H1 (cell line): ENCODE measurements at regions not wholly inside any gene's neighbourhood (a gene's known extent, or its start where the extent isn't known, plus 50 kb on each side); places are given as distances from the start of the nearest gene placed in this dataset.

Experiments
- CTCF ChIA-PET: fragments of 300-600 bp; sonication (Branson Sonifier 250); formaldehyde crosslinking; loops from one replicate; lab custom pipeline; 2021; ENCODE audit not compliant: partially characterized antibody; lab: Charles Lee
- POLR2A ChIA-PET: fragments of 300-600 bp; sonication (Branson Sonifier 250); formaldehyde crosslinking; loops from one replicate; lab custom pipeline; 2021; ENCODE audit warnings: inconsistent platforms; ENCODE audit not compliant: partially characterized antibody; lab: Charles Lee
- DNase-seq, 2 experiments: peaks; one replicate each; pipeline versions ENCODE4 v3.0.0 to v3.0.0-alpha.2; 2010 to 2022; ENCODE audit warnings: low spot score in 2 of 2, low read depth in 1 of 2, mixed read lengths in 1 of 2
- FAIRE-seq: peaks from 2 replicates; lab custom pipeline; 2011; peaks lifted over from hg19 to GRCh38; lab: Jason Lieb, UNC
- H2AFZ ChIP-seq: 2 replicates; pipeline ENCODE4 v1.8.1; 2012; ENCODE audit warnings: low read length, inconsistent platforms
- H2AK5ac ChIP-seq: 2 replicates; pipeline ENCODE4 v1.6.1; 2013; ENCODE audit warnings: low read depth, low read length
- H2BK120ac ChIP-seq: replicated peaks from 2 replicates; pipeline ENCODE3; 2013; ENCODE audit warnings: low read depth, low read length, inconsistent platforms
- H2BK12ac ChIP-seq: 2 replicates; pipeline ENCODE4 v1.6.1; 2013; ENCODE audit warnings: low read depth, low read length
- H2BK15ac ChIP-seq: 2 replicates; pipeline ENCODE4 v1.6.1; 2013; ENCODE audit warnings: low read length
- H2BK20ac ChIP-seq: 2 replicates; pipeline ENCODE4 v1.6.1; 2013; ENCODE audit warnings: low read length
- H2BK5ac ChIP-seq: 2 replicates; pipeline ENCODE4 v1.6.1; 2013; ENCODE audit warnings: low read depth, low read length
- H3K14ac ChIP-seq: 2 replicates; pipeline ENCODE4 v1.6.1; 2013; ENCODE audit warnings: inconsistent platforms; ENCODE audit not compliant: insufficient read length
- H3K18ac ChIP-seq: 2 replicates; pipeline ENCODE4 v1.6.1; 2013; ENCODE audit warnings: low read length; ENCODE audit errors: extremely low read depth
- H3K23ac ChIP-seq: 2 replicates; pipeline ENCODE4 v1.6.1; 2013; ENCODE audit warnings: inconsistent platforms; ENCODE audit not compliant: insufficient read length
- H3K23me2 ChIP-seq: 2 replicates; pipeline ENCODE4 v1.6.1; 2013; ENCODE audit warnings: low read depth, low read length
- H3K27ac ChIP-seq: 2 replicates; pipeline ENCODE4 v1.6.1; 2011; ENCODE audit warnings: low read depth, low read length, inconsistent platforms
- H3K27me3 ChIP-seq, 4 experiments: replicated peaks in 1 of 4; 1 replicate in 1 of 4; 2 replicates in 3 of 4; pipeline versions ENCODE4 v1.6.1 to v1.8.1; 2011 to 2013; ENCODE audit warnings: low read length in 3 of 4, mild to moderate bottlenecking in 3 of 4, inconsistent platforms in 2 of 4, mixed read lengths in 2 of 4, moderate library complexity in 1 of 4; ENCODE audit not compliant: control insufficient read depth in 3 of 4, insufficient read depth in 3 of 4; ENCODE audit errors: extremely low read depth in 1 of 4
- H3K36me3 ChIP-seq, 4 experiments: 2 replicates each; pipeline versions ENCODE4 v1.6.1 to v1.8.1; 2011 to 2013; ENCODE audit warnings: mild to moderate bottlenecking in 4 of 4, low read length in 3 of 4, moderate library complexity in 2 of 4, control low read depth in 1 of 4, inconsistent platforms in 1 of 4; ENCODE audit not compliant: insufficient read depth in 4 of 4, control insufficient read depth in 2 of 4
- H3K4ac ChIP-seq: replicated peaks from 2 replicates; pipeline ENCODE3; 2013; ENCODE audit warnings: low read length, low read depth, mixed read lengths, inconsistent platforms; ENCODE audit not compliant: insufficient read length
- H3K4me1 ChIP-seq, 4 experiments: replicated peaks in 1 of 4; 1 replicate in 1 of 4; 2 replicates in 3 of 4; pipeline versions ENCODE4 v1.6.1 to v1.8.1; 2011 to 2013; ENCODE audit warnings: low read length in 3 of 4, inconsistent platforms in 2 of 4, mixed read lengths in 1 of 4; ENCODE audit not compliant: insufficient read depth in 4 of 4, control insufficient read depth in 3 of 4
- H3K4me2 ChIP-seq, 2 experiments: 2 replicates each; pipeline versions ENCODE4 v1.6.1 to v1.8.1; 2011 to 2013; ENCODE audit warnings: low read depth in 2 of 2, low read length in 2 of 2, control low read depth in 1 of 2, inconsistent platforms in 1 of 2, mild to moderate bottlenecking in 1 of 2; ENCODE audit not compliant: insufficient read depth in 1 of 2
- H3K4me3 ChIP-seq, 4 experiments: fragments of 200-600, 300-600 bp in 1 of 4; sonication (generic), shearing (Covaris generic), sonication (Bioruptor Twin) in 1 of 4; 2 replicates each; pipeline versions ENCODE4 v1.5.1 to v1.8.1; 2011 to 2016; ENCODE audit warnings: low read length in 4 of 4, low read depth in 3 of 4, control low read depth in 2 of 4, inconsistent platforms in 2 of 4, mild to moderate bottlenecking in 2 of 4, mixed read lengths in 1 of 4, moderate library complexity in 1 of 4; ENCODE audit not compliant: insufficient read depth in 2 of 4; ENCODE audit errors: extremely low read depth in 1 of 4
- H3K56ac ChIP-seq: replicated peaks from 2 replicates; pipeline ENCODE3; 2013; ENCODE audit warnings: low read depth, mild to moderate bottlenecking, mixed read lengths, low read length, inconsistent platforms; ENCODE audit not compliant: insufficient read length
- H3K79me1 ChIP-seq: 2 replicates; pipeline ENCODE4 v1.6.1; 2013; ENCODE audit warnings: low read depth, low read length, control low read depth
- H3K79me2 ChIP-seq, 2 experiments: 2 replicates each; pipeline versions ENCODE4 v1.6.1 to v1.8.1; 2012 to 2013; ENCODE audit warnings: low read length in 2 of 2, mild to moderate bottlenecking in 2 of 2, inconsistent platforms in 1 of 2; ENCODE audit not compliant: insufficient read depth in 2 of 2, control insufficient read depth in 1 of 2
- H3K9ac ChIP-seq, 4 experiments: replicated peaks in 1 of 4; 1 replicate in 1 of 4; 2 replicates in 3 of 4; pipeline versions ENCODE4 v1.6.1 to v1.8.1; 2011 to 2013; ENCODE audit warnings: low read depth in 3 of 4, low read length in 3 of 4, control low read depth in 2 of 4, mild to moderate bottlenecking in 2 of 4, moderate library complexity in 2 of 4, inconsistent platforms in 1 of 4; ENCODE audit errors: extremely low read depth in 1 of 4
- H3K9me3 ChIP-seq, 2 experiments: 2 replicates each; pipeline versions ENCODE4 v1.6.1 to v1.8.1; 2012 to 2013; ENCODE audit warnings: mild to moderate bottlenecking in 2 of 2, moderate library complexity in 2 of 2, control low read depth in 1 of 2, inconsistent platforms in 1 of 2, low read depth in 1 of 2, low read length in 1 of 2, mixed read lengths in 1 of 2; ENCODE audit not compliant: insufficient read depth in 2 of 2
- H4K20me1 ChIP-seq, 2 experiments: replicated peaks in 1 of 2; 2 replicates each; pipeline versions ENCODE3 to v1.8.1; 2011 to 2013; ENCODE audit warnings: inconsistent platforms in 2 of 2, low read length in 2 of 2, mild to moderate bottlenecking in 1 of 2; ENCODE audit not compliant: insufficient read depth in 2 of 2, control insufficient read depth in 1 of 2
- H4K5ac ChIP-seq: 2 replicates; pipeline ENCODE4 v1.6.1; 2013; ENCODE audit warnings: low read length, low read depth, mixed read lengths, inconsistent platforms; ENCODE audit not compliant: insufficient read length
- H4K8ac ChIP-seq: 2 replicates; pipeline ENCODE4 v1.8.0; 2013; ENCODE audit warnings: mild to moderate bottlenecking, moderate library complexity, low read length, inconsistent platforms; ENCODE audit not compliant: insufficient read depth; ENCODE audit errors: extremely low read depth
- H4K91ac ChIP-seq: replicated peaks from 2 replicates; pipeline ENCODE3; 2013; ENCODE audit warnings: low read length, mixed read lengths, inconsistent platforms; ENCODE audit not compliant: insufficient read length
- ASH2L ChIP-seq: fragments of 200-600, 300-600 bp; sonication (generic); IDR thresholded peaks from one replicate; pipeline ENCODE4 v1.7.1; 2017; ENCODE audit warnings: low read length
- BRCA1 ChIP-seq: IDR thresholded peaks from 2 replicates; pipeline ENCODE4 v1.6.1; 2012; ENCODE audit warnings: low read depth, low read length, improper control_type of control experiment
- FOSL1 ChIP-seq: IDR thresholded peaks from 2 replicates; pipeline ENCODE4 v1.6.1; 2011; ENCODE audit warnings: mild to moderate bottlenecking, low read depth, low read length, moderate library complexity; ENCODE audit not compliant: insufficient read depth
- KDM5A ChIP-seq: fragments of 200-600 bp; IDR thresholded peaks from 2 replicates; pipeline ENCODE4 v1.7.1; 2012; ENCODE audit warnings: mild to moderate bottlenecking, low read length, inconsistent platforms, mixed read lengths
- POU5F1 ChIP-seq: IDR thresholded peaks from 2 replicates; pipeline ENCODE4 v1.6.1; 2011; ENCODE audit warnings: low read depth, mild to moderate bottlenecking, low read length, moderate library complexity
- SP1 ChIP-seq: IDR thresholded peaks from 2 replicates; pipeline ENCODE4 v1.6.1; 2011; ENCODE audit warnings: low read depth, low read length
- SP2 ChIP-seq: IDR thresholded peaks from 2 replicates; pipeline ENCODE4 v1.6.1; 2012; ENCODE audit warnings: mild to moderate bottlenecking, low read length, inconsistent platforms
- TCF12 ChIP-seq: IDR thresholded peaks from 2 replicates; pipeline ENCODE4 v1.6.1; 2011; ENCODE audit warnings: low read depth, mild to moderate bottlenecking, low read length
- WGBS, 2 experiments: shearing (Covaris generic) in 1 of 2; methylation state at CpG; one replicate each; pipeline versions ENCODE4 v1.1.6 to v1.1.7; 2013 to 2015; ENCODE audit warnings: low lambda C conversion rate in 2 of 2, mixed read lengths in 2 of 2, inconsistent platforms in 1 of 2, low coverage in 1 of 2, missing lambda C conversion rate in 1 of 2; ENCODE audit not compliant: insufficient replicate concordance in 2 of 2, insufficient coverage in 1 of 2, insufficient read length in 1 of 2; ENCODE audit errors: extremely low coverage in 1 of 2, missing lambda C conversion rate in 1 of 2; 5-methylcytosine and 5-hydroxymethylcytosine counted together

DNA sequence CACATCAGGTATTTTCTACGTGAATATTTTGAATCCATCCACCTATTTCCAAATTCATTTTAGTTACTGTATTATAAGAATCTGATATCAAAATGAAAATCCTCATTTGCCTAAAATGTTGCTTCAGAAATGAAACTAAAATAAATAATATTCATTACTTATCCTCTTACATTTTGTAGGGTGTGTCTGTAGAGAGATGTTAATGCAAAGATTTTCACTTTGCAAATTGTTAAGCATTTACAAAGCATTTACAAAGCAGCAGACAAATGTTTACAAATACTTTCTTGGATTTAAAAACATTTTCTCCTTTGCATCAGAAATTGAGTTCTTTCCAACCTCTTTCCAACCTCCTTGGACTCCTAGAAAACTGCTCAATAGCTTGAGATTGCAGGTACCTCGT, 360.0 kb upstream of the DCN start:
- H2BK12ac ChIP-seq: no peak overlapping the region
- FAIRE-seq (no peak), DNase-seq (no peak)
- no peak overlapping the region for H3K4me3 ChIP-seq
- H3K23me2 ChIP-seq: no peaks in the 10 kb centered on the region
- H2AK5ac ChIP-seq: no peak overlapping the region
- H3K79me1 ChIP-seq: no peaks in the 10 kb centered on the region
- H3K4me2 ChIP-seq: no peak overlapping the region
- no peaks in the 10 kb centered on the region for H3K27me3 ChIP-seq
- no peaks in the 10 kb centered on the region for H3K36me3 ChIP-seq
- ChIA-PET CTCF (no interaction called here), POLR2A (no interaction called here)
- WGBS, 2 experiments: 92% methylated on average over 2 of the region's 2 CpGs; no CpG with 5 or more reads in 1 of the 2 experiments
- H3K27ac ChIP-seq: no peak overlapping the region
- H3K79me2 ChIP-seq: no peaks in the 10 kb centered on the region
- H4K20me1 ChIP-seq: no peaks in the 10 kb centered on the region
- no peak overlapping the region for H3K18ac ChIP-seq
- no peak overlapping the region for H4K8ac ChIP-seq
- H2BK15ac ChIP-seq: no peak overlapping the region
- no peak overlapping the region for H2AFZ ChIP-seq
- H3K56ac ChIP-seq: no peak overlapping the region
- H3K9ac ChIP-seq: no peak overlapping the region
- H4K5ac ChIP-seq: no peak overlapping the region
- H3K23ac ChIP-seq: no peak overlapping the region
- H2BK5ac ChIP-seq: no peak overlapping the region
- TF ChIP-seq TCF12: no peak
- TF ChIP-seq KDM5A: no peak
- TF ChIP-seq POU5F1: no peak
- TF ChIP-seq SP1: no peak
- TF ChIP-seq ASH2L: no peak
- TF ChIP-seq BRCA1: no peak
- TF ChIP-seq FOSL1: no peak
- TF ChIP-seq SP2: no peak
- H2BK20ac ChIP-seq: no peak overlapping the region
- H3K4me1 ChIP-seq: peaks cover 0 to 2% (median 0%) of the 10 kb centered on the region in 4 experiments; a peak in 2 of 7 replicates
- H3K9me3 ChIP-seq: no peaks in the 10 kb centered on the region
- H3K4ac ChIP-seq: no peak overlapping the region
- H2BK120ac ChIP-seq: no peak overlapping the region
- no peak overlapping the region for H3K14ac ChIP-seq
- H4K91ac ChIP-seq: no peak overlapping the region
